ENCODE measurements at regions not wholly inside any gene's neighbourhood (a gene's known extent, or its start where the extent isn't known, plus 50 kb on each side); places are given as distances from the start of the nearest gene placed in this dataset.
"Not testable (repeated sequence)": the region's sequence is repeated elsewhere in the genome, so short reads cannot be mapped to it uniquely, and the experiment has no call there.

DNA sequence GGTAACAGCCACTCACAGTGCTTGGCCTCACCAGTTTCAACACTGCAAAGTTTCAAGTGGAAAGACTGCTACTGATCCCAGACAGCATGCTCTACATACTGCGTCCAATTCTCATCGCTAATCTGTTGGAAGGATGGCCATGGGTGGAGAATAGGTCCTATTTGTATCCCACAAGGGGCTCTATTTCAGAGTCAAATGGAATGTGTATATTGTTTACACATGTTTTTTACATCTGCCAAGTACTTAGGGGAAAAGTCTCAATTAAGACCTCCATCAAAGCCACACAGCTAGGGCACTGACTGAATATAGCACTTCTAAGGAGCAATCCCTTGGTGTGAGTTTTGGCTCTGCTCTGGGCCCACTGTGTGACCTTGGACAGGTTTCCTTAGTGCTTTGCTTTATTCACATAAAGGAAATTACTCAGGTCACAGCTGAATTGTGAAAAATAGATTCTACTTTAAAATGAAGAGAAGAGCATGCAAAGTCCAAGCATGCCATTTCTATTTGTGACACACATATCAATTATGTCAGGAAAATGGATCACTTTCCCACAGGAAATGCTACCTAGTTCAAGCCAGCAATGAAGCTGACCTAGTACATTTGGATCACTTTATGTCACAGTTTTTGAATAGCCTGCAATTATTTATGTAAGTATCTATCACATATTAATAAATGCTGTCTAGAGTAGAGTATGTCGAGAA, 112.9 kb upstream of the STK17B start:
- DNase-seq: no peak

DNA sequence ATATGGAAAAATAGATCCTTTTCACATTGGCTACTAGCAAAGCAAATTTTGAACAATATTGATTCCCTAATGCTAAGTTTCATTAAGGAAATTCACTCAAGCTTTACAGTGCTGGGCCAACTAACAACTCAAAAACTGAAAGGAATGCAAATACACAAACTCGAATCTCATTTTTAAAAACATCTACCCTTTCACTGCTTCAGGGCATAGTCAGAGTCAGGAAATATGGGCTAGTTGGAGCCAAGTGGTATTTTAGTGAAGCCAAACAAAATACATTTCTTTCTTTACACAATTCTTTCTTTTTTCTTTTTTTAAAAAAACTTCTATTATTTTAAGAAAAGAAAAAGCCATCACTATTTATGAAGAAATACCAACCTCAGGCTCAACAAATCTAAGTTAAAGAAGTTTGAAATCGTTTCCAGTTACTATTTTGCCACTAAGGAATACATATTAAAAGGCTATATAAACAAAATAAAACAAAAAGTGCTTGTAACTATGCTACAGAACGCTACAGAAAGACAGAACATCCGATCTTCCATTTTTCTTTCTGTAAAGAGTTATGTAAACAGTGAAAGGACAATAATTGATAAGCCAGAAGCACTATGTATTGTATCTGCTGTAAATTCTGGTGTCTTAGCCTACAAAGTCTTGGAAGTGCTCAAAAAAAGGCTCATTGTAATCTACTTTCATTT, 113.6 kb upstream of the STK17B start:
- DNase-seq: no peak

DNA sequence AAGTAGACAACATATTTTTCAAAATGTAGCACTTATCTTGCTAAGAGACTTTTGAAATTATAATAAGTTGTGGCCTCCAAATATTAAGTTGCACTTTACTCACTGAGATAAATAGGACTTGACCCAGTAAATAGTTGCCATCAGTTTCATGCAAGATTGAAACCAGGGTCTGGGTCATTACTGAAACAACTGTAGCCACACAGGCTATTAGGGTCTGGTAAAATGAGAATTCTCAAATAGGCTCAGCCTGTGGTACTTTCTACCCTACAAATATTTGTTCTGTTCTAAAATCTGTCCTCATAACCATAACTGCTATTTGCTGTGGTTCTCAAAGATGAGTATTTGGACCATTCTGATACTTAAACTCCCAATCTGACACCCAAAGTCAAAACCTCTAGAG, 115.4 kb upstream of the STK17B start:
- no peak for DNase-seq

DNA sequence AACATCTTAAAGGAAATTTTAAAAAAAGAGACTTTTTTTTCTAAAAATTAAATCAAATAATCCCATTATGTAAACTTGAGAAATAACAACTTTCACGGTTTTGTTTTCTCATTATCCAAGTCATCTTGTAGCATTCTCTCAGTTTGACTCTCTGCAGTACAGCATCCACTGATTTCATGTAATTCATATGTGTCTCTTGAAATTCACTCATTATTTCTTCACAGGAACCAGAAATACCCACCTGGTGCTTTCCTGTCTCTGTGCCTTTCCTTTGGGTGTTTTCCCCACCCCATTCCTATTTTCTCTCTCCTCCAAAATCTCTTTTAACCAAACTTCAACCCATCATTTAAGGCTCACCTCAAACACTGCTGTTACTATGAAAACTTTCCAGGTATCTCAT, 116.1 kb upstream of the STK17B start:
- no peak for DNase-seq

DNA sequence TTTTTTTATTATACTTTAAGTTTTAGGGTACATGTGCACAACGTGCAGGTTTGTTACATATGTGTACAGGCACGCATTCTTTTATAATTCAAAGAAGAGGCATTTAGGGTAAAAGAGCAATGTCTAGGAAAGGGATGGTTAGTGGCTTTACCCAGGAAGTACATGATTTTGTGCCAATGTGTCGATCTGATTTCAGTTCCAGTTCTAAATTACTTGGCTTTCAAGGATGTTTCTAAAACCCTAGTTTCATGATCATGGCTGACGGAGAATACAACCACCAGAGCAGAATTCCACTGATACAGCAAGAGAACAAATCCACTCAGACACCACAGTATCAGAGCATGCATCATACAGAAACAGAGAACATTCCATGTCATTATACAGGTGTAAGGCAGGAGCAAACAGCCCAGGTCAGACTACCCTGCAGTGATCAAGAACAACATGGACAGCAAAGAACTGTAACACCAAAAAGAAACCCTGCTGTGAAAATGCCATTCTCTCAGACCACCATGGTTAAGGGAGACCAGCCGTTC, 116.7 kb upstream of the STK17B start:
- DNase-seq: no peak

DNA sequence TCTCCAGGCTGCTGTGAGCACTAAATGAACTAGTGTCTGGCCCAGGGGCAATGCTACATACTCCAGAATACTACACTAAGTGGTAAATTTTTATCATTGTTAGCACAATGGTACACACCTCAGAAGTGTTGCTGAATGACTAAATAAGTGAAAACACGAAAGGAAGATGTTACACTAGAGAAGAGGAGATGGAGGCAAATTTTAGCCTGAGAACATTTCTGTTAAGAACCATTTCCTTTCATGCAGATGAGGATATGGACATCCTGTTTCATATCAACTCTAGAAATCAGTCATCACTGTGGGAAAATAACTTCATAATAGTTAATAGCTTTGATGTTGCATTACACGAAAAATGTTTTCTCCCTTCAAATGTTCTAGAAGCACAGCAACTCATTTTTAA, 117.6 kb upstream of the STK17B start:
- DNase-seq: no peak

DNA sequence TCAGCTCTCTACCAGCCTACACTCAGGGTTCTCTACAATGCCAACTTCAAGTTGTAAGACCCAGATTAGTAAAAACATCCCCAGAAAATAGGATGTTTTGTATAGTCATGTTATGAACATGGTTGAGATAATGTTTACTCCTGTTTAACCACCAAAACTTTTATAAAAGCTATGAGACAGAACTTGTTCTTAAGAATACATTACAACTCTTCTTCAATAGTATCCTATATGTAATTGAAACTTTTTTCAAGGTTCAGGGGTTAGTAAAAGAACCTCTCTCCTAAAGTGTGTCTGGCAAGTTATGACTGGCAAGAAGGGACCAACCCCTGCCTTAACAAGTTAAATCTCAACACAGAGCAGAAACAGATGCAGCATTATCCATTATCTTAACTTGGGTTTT, 118.8 kb upstream of the STK17B start:
- no peak for DNase-seq

DNA sequence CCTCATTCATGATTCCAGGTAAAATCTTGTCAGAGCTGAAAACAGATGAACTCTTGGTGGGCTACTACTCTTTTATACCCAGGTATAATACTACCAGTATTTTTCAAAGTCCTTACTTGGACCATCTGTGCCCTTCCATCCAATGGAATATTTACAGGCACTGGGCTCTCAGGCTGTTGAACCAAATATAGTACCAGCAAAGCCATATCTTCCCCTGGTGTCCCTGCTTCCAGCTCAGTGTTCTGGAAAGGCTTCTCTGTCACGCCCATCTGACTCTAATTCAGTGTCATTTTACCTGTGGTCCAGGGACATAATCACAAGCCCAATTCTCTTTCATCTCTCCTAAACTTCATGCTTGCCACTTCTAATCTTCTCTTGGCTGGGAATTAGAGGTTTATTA, 119.2 kb upstream of the STK17B start:
- DNase-seq: no peak

DNA sequence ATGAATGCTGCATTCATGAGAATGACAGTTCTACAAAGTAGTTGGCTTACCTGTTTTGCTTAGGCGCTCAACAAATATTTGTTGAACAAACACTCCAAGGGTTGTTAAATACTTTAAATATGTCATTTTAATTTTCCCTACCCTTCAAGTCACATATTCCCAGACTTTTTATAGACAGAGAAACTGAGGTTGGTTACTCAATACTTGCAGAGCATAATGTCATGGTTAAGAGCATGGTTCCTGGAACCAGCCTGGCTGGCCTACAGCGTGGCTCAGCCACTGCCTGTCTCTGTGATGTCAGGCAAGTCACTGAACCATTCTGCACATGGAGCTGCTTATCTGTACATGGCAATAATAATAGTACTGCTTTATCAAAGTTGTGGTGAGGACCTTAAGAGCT, 120.0 kb upstream of the STK17B start:
- DNase-seq: no peak

DNA sequence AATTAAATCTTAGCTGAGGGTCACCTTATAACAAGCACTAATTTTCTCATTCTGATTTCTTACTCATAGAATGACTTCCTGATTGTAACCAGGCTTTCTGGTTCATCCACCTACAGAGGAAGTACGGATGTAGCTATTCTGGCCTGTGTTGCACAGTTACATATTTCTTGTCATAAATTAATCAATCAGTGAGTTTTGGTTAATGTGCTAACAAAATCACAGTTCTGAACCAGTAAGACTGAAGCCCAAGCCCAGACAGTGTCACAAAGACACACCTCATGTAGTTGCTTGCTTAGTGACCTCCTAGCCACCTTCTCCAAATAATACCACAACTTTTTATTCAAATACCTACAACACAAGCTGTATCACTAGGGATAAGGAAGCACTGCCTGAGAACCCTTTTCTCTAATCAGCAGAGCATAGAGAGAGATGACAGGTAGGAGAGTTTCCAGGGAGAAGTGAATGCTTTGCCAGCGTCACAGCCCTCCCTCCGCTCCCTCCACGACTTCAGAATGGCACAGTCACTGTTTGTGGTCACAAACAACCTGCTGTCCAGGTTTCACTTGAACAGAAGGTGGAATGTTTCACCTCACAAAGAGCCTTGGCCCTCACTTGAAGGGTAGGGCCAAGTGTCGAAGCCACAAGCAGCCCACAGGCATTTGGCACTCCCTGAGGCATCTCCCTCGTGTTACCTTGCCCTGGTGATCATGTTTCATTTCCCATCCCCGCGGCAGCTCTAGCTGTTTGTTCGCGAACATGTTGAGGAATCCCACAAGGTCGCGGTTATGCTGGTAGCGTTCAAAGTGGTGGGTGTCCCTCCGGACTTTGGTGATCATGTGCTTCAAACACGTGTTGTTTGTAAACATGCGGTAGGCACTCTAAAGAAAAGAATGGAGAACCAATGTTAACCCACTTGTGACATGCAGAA, 120.8 kb upstream of the STK17B start:
- no peak for DNase-seq

DNA sequence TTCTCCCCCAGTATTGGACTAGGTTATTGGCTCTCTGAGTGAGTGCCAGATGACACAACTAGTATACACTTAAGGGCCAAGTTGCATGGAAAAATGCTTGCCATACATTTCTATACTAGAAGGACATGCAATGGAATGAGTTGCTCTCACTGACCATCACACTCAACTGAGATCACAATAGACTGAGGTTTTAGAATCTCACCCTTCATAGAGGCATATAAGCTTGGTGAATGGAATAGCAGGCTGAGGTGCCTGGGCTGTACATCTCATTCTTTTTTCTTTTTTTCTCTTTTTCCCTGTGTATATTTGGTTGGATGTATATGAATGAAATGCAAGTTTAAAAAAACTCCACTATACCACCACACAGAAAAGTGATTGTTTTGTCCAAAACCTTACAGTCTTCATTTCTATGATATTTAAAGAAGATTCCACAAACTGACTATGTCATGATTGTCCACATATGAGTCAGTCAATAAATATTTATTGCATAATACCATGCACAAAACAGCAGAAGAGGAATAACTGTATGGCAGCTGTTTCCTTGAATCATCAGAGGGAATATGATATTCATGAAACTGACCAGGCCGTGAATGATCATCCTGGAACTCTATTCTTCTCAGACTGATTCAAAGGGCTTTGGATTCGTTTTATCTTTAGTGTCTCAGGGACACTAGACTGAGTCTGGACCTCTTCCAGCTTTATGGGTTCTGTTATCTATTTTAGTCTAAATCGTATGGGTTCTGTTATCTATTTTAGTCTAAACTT, 122.6 kb upstream of the STK17B start:
- no peak for DNase-seq

DNA sequence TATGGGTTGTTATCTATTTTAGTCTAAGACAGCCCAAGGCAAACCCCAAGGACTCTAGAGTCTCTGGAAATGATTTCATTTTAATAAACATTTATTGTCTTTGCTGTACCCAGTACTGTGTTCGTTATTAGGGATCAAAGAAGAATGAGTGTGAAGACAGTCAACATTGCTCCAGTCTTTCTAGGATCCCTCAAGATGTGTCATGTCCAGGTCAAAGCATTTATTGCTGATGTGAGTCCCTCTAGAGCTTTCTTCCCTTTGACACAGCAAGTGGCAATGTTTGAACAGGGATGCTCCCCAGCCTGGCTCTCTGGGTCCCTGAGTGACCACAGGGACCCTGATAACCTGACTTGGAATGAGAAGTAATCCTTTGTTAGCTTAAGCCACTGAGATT, 123.1 kb upstream of the STK17B start:
- no peak for DNase-seq

DNA sequence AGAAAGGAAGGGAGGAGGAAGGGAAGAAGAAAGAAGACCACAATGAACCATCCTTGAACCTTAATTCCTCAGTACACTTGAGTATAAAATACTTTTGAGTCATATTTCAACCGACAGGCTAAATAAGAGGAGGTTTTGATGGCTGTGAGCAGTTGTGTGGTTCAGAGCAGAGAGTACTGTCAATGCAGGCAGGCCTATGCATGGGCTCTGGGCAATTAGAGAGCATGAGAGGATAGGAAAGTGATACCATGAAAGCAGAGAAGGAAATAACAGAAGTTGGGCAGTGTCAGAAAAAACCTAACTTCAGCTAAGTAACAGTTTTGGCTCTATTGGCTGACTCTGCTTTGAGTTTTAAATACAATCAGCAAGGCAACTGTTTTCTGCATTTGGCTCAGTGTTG, 123.6 kb upstream of the STK17B start:
- no peak for DNase-seq

DNA sequence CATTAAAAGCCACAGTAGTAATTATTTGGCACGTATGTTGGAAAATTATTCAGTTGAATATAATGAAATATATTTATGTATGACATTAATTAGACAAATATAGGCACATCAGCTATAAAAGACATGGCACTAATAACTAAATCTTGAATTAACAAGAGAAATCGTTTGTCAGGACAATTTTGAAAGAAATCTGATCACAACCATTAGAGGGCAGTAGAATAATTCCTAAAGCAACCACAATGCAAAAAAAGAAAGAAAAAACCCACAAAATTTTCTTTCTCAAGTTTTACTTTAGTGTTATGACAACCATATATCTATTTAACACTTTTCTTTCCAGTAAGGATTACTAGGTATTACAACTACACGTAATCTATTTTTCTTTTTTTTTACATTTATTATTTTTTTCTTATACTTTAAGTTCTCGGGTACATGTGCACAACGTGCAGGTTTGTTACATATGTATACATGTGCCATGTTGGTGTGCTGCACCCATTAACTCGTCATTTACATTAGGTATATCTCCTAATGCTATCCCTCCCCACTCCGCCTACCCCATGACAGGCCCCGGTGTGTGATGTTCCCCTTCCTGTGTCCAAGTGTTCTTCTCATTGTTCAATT, 126.8 kb upstream of the STK17B start:
- DNase-seq: not testable (repeated sequence)

DNA sequence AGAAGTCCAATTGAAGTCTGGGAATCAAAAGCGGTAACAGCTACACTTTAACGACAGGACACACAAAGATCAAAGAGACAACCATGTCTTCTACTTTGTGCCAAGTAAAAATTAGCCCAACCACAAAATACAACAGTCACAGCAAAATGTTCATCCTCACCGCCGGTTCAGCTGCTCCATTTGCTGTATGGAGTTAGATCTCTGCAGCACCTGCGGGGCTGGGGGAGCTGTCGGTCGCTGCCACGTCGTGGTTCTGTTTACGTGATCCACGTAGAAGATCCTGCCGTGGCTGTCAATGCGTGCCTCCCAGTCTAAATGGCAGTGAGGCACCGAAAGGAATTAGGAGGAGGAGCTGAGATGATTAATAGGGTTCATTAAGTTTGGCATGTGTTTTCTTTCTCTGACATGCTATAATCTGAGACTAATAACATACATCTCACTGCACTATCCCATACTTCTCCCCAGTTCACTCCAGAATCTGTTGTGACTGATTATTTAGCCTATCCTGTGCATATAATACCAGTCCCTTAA, 136.5 kb upstream of the STK17B start:
- DNase-seq: no peak

DNA sequence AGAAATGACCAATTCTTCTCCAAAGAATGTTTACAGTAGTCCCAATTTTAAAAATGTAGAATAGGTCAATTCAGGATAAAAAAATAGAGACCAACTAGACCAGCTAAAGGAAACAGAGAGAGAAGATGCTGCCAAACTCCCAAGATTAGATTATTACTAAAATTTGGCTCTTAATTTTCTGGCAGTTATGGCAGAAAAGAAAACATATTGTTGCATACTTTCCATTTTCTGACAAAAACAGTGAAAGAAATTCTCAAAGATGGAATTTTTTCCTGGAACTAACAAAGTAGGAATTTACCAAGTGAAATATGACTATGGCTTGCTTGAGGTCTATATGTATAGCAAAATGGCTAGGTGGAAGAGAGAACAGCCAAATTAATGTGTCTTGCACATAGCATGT, 138.3 kb upstream of the STK17B start:
- DNase-seq: no peak

DNA sequence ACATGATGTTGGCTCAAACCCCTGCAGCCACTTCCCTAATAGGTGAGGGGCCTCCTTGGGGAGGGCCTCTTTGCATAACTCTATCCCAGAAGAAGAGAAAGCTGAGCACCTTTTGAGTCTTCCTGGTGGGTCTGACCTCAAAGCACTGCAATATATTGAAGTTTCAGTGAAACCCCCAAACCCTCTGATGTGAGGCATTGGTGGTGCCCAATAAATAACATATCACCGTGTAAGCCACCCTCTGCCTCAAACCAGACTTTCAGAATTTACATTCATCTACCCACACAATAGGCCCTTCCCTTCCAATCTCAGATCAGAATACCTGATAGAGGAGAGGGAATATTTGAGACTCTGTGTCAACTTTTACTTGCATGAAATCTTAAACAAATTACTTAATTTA, 142.8 kb upstream of the STK17B start:
- no peak for DNase-seq

DNA sequence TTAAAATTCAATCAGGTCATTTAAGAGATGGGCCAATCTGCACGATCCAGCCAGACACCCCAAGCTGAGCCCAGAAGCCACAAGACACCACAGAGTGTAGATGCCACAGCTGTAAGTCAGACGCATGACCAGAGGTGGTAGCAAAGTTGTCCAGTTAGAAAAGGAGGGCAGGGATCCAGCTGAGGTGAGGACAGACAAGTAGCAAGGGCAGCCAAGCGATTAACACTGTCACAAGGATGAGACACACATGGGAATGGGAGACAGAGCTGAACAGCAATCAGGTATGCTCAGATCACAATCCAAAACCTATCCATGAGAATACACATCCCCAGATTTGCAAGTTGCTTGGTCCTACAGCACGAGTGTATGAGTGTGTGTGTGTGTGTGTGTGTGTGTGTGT, 143.4 kb upstream of the STK17B start:
- no peak for DNase-seq

DNA sequence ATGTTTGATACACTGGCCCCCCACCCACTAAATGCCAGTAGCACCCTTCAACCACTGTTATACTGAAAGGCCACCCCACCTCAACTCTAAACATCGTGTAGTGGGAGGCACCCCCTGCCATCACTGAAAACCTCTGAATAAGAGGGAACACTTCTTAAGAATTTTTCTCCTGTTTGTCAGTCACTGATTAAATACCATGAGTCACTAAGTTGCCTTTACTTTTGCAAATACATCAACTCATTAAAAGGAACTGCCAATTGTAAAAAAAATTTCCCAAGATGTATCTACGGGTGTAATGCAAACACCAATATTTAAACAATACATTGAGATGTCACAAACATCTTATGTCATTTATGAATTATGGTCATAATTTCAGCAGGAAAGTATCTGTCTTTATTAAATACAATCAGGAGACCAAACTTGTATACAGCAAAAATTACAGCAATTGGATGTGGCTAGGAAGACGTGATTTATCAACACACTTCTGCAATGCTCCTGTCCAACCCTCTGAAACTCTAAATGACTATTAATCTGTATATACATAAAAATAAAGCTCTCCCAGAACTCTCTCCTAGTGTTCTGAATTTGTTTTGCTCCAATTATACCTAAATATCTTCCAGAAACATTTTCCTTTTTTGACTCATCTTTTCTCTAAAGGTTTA, 144.1 kb upstream of the STK17B start:
- DNase-seq: no peak

DNA sequence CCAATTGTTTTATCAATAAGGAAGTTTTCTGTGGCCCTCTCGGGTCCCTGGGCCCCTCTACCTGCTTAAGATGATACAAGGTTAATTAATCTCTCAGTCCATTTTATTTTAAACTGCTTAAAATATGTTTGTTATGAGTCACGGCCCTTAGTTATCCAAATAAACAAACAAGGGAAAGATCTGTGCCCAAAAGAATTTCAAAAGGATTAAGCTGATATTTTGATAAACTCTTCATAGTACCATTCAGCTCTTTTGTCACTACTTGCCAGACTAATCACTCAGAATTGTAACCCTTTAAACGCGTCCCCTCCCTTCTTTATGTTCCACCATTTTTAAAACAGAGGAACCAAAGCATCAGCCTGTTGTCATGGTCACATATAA, 144.7 kb upstream of the STK17B start:
- DNase-seq: no peak

All from activated CD8-positive, alpha-beta memory T cell treated with anti-CD3 and anti-CD28 coated beads, Interleukin-2, amount 50 U/mL, for 4 hours (primary cell).